ENCODE measurements at regions not wholly inside any gene's neighbourhood (a gene's known extent, or its start where the extent isn't known, plus 50 kb on each side); places are given as distances from the start of the nearest gene placed in this dataset.

DNA sequence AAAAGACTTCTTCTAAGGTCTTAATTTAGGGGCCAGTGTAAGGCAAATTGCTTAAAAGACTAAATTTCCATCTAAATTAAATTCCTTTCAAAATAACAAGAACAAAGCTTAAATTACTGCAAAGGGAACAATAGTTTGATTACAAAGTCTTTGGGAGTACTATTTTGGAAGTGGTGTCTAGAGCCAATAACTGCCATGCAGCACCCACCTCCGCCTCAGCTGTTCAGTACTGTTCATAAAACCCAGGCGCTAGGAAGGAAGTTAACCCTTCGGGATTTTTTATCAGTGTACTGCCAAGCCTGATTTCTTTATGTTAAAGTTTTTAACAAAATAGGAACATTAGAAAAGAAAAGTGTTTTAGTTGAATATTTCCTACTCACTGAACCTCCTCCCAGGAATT lies 210.1 kb downstream of the LIG4 start:
- Mint-ChIP-seq H3K4me3 (no peak overlapping the region), H3K27me3 (ENCODE audit: low read depth) (no peaks in the 10 kb centered on the region), H3K27ac (no peak overlapping the region), H3K4me1 (ENCODE audit: low read depth) (no peaks in the 10 kb centered on the region), H3K36me3 (ENCODE audit: low read depth) (no peaks in the 10 kb centered on the region), H3K9me3 (no peaks in the 10 kb centered on the region)

GRCh38 chr13:108003626-108004025 lies 211.7 kb downstream of the LIG4 start:
- Mint-ChIP-seq H3K9me3 (no peaks in the 10 kb centered on the region), H3K4me1 (ENCODE audit: low read depth) (no peaks in the 10 kb centered on the region), H3K27ac (no peak overlapping the region)

GRCh38 chr13:108000998-108001397 lies 214.3 kb downstream of the LIG4 start:
- H3K4me1 Mint-ChIP-seq (ENCODE audit: low read depth): no peaks in the 10 kb centered on the region
- no peak overlapping the region for H3K4me3 Mint-ChIP-seq

More at GRCh38 chr13:108003626-108004025, 211.7 kb downstream of the LIG4 start:
- no peak overlapping the region for H3K4me3 Mint-ChIP-seq
- H3K27me3 Mint-ChIP-seq (ENCODE audit: low read depth): no peaks in the 10 kb centered on the region
- no peaks in the 10 kb centered on the region for H3K36me3 Mint-ChIP-seq (ENCODE audit: low read depth)

GRCh38 chr13:107999751-108000150 lies 215.6 kb downstream of the LIG4 start:
- Mint-ChIP-seq H3K4me1 (ENCODE audit: low read depth) (no peaks in the 10 kb centered on the region), H3K36me3 (ENCODE audit: low read depth) (no peaks in the 10 kb centered on the region), H3K27me3 (ENCODE audit: low read depth) (no peaks in the 10 kb centered on the region), H3K27ac (no peak overlapping the region), H3K4me3 (no peak overlapping the region), H3K9me3 (no peaks in the 10 kb centered on the region)

More at GRCh38 chr13:108000998-108001397, 214.3 kb downstream of the LIG4 start:
- Mint-ChIP-seq H3K27ac (no peak overlapping the region), H3K36me3 (ENCODE audit: low read depth) (no peaks in the 10 kb centered on the region), H3K9me3 (no peaks in the 10 kb centered on the region), H3K27me3 (ENCODE audit: low read depth) (no peaks in the 10 kb centered on the region)

- H3K9me3 Mint-ChIP-seq: no peaks in the 10 kb centered on the region
- H3K4me1 Mint-ChIP-seq (ENCODE audit: low read depth): no peaks in the 10 kb centered on the region
- no peaks in the 10 kb centered on the region for H3K36me3 Mint-ChIP-seq (ENCODE audit: low read depth)
- no peak overlapping the region for H3K27ac Mint-ChIP-seq
- H3K27me3 Mint-ChIP-seq (ENCODE audit: low read depth): no peaks in the 10 kb centered on the region
- no peak overlapping the region for H3K4me3 Mint-ChIP-seq
Measured at GRCh38 chr13:107994137-107994536, 221.2 kb downstream of the LIG4 start.

- no peak overlapping the region for H3K27ac Mint-ChIP-seq
- no peaks in the 10 kb centered on the region for H3K36me3 Mint-ChIP-seq (ENCODE audit: low read depth)
- H3K27me3 Mint-ChIP-seq (ENCODE audit: low read depth): no peaks in the 10 kb centered on the region
- H3K4me3 Mint-ChIP-seq: no peak overlapping the region
- no peaks in the 10 kb centered on the region for H3K9me3 Mint-ChIP-seq
- H3K4me1 Mint-ChIP-seq (ENCODE audit: low read depth): no peaks in the 10 kb centered on the region
Measured at GRCh38 chr13:107993239-107993949, 221.9 kb downstream of the LIG4 start.

DNA sequence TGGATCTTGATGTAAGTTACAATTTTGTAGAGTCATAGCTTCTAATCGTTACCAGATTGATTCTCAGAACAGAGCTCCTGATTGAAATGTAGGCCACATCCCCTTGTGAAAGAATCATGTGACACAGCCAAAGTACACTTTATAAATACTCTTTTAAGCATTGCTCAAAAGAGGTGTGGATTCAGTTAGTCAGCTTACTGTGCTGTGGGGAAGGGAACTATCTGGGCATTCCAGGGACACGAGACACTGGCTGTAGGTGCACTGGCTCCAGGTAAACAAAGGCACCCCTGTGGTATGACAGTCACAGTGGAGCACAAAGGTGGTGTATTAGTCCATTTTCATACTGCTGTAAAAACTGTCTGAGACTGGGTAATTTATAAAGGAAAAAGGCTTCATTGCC lies 222.8 kb downstream of the LIG4 start:
- Mint-ChIP-seq H3K36me3 (ENCODE audit: low read depth) (no peaks in the 10 kb centered on the region), H3K27me3 (ENCODE audit: low read depth) (no peaks in the 10 kb centered on the region), H3K4me1 (ENCODE audit: low read depth) (no peaks in the 10 kb centered on the region), H3K9me3 (no peaks in the 10 kb centered on the region), H3K4me3 (no peak overlapping the region), H3K27ac (no peak overlapping the region)

- no peak overlapping the region for H3K4me3 Mint-ChIP-seq
- H3K36me3 Mint-ChIP-seq (ENCODE audit: low read depth): no peaks in the 10 kb centered on the region
- H3K27me3 Mint-ChIP-seq (ENCODE audit: low read depth): no peaks in the 10 kb centered on the region
- H3K9me3 Mint-ChIP-seq: no peaks in the 10 kb centered on the region
- no peaks in the 10 kb centered on the region for H3K4me1 Mint-ChIP-seq (ENCODE audit: low read depth)
- H3K27ac Mint-ChIP-seq: no peak overlapping the region
Measured at GRCh38 chr13:107977071-107977574, 238.2 kb downstream of the LIG4 start.

DNA sequence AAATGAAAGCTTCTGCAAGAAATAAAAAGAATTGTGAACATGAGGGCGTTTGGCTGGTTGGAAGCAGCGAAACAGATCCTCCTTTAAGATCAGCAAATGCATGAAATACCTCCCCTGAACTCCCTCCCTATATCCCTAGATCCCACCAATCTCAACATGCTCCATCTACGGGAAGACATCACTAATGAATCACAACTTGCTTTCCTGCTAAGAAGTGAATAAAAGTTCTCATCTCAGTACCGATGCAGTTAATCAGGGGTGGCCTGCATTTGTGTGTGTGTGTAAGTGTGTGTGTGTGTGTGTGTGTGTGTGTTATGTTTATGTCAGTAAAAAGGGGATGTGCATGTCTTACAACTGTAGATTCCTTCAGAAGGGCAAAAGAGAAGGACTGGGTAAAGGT lies 238.7 kb downstream of the LIG4 start:
- Mint-ChIP-seq H3K4me1 (ENCODE audit: low read depth) (no peaks in the 10 kb centered on the region), H3K4me3 (no peak overlapping the region), H3K9me3 (no peaks in the 10 kb centered on the region), H3K36me3 (ENCODE audit: low read depth) (no peaks in the 10 kb centered on the region), H3K27ac (no peak overlapping the region), H3K27me3 (ENCODE audit: low read depth) (no peaks in the 10 kb centered on the region)

DNA sequence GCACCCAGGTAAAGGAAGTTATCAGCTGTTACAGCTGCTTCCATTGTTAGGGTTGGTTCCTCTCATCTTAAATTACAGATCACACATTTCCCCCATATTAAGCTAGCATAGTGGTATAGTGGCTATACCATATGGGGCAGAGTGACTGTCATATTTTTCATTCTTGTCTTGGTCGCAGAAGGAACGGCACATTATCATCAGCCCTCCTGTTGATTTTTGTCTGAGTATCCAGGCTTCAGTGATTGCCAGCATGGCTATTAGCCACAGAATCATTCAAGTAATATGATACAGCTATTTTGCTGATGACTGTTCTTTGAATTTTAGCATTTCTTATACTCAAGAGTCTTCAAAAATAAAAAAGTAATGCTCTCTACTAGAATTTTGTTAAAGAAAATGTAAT lies 240.9 kb downstream of the LIG4 start:
- Mint-ChIP-seq H3K4me1 (ENCODE audit: low read depth) (no peaks in the 10 kb centered on the region), H3K27me3 (ENCODE audit: low read depth) (no peaks in the 10 kb centered on the region), H3K27ac (no peak overlapping the region), H3K36me3 (ENCODE audit: low read depth) (no peaks in the 10 kb centered on the region), H3K4me3 (no peak overlapping the region), H3K9me3 (no peaks in the 10 kb centered on the region)

DNA sequence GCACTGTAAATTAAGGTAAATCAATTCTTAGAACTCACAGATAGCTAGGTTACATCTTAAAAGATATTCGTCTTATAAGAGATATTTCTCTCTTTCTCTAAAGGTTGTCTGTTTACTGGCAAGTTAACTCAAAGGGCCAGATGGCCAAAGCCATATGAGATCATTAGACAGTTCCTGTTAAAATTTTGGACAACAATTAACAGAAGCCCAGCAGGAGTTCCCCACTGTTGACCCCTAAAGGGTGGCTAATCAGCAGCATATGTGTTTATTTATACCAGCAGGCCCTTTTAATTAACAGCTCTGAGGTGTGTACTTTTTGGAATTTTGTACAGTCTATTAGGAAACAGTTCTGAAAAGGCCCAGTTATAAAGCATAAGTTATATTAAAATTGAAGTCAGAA lies 245.8 kb downstream of the LIG4 start:
- H3K4me1 Mint-ChIP-seq (ENCODE audit: low read depth): no peaks in the 10 kb centered on the region
- peaks cover 5% of the 10 kb centered on the region for H3K9me3 Mint-ChIP-seq
- no peaks in the 10 kb centered on the region for H3K27me3 Mint-ChIP-seq (ENCODE audit: low read depth)
- no peak overlapping the region for H3K4me3 Mint-ChIP-seq
- no peak overlapping the region for H3K27ac Mint-ChIP-seq
- no peaks in the 10 kb centered on the region for H3K36me3 Mint-ChIP-seq (ENCODE audit: low read depth)

DNA sequence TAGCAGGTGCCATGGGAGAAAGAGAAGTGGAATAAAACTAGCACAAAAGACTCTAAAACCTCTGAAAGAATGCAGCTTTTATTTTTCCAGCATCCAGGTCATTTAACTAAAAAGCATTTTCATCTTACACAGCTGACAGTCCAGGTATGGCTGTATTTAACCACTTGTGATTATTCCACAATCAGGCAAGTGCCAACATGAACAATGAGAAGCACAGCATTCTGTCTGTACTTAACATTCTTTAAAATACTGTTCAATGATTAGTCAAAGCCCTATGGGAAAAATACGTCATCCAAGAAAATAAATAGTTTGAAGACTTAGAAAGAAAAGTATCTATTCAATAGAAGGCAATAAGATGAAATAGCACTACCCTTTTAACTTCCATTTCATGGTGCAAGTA lies 246.9 kb downstream of the LIG4 start:
- Mint-ChIP-seq H3K27ac (no peak overlapping the region), H3K4me3 (no peak overlapping the region), H3K4me1 (ENCODE audit: low read depth) (no peaks in the 10 kb centered on the region), H3K27me3 (ENCODE audit: low read depth) (no peaks in the 10 kb centered on the region), H3K36me3 (ENCODE audit: low read depth) (no peaks in the 10 kb centered on the region), H3K9me3 (peaks cover 5% of the 10 kb centered on the region)

GRCh38 chr13:107964395-107964794 lies 250.9 kb downstream of the LIG4 start:
- H3K4me3 Mint-ChIP-seq: no peak overlapping the region
- H3K36me3 Mint-ChIP-seq (ENCODE audit: low read depth): no peaks in the 10 kb centered on the region
- H3K9me3 Mint-ChIP-seq: peaks cover 5% of the 10 kb centered on the region
- H3K27me3 Mint-ChIP-seq (ENCODE audit: low read depth): no peaks in the 10 kb centered on the region
- no peak overlapping the region for H3K27ac Mint-ChIP-seq
- H3K4me1 Mint-ChIP-seq (ENCODE audit: low read depth): no peaks in the 10 kb centered on the region

DNA sequence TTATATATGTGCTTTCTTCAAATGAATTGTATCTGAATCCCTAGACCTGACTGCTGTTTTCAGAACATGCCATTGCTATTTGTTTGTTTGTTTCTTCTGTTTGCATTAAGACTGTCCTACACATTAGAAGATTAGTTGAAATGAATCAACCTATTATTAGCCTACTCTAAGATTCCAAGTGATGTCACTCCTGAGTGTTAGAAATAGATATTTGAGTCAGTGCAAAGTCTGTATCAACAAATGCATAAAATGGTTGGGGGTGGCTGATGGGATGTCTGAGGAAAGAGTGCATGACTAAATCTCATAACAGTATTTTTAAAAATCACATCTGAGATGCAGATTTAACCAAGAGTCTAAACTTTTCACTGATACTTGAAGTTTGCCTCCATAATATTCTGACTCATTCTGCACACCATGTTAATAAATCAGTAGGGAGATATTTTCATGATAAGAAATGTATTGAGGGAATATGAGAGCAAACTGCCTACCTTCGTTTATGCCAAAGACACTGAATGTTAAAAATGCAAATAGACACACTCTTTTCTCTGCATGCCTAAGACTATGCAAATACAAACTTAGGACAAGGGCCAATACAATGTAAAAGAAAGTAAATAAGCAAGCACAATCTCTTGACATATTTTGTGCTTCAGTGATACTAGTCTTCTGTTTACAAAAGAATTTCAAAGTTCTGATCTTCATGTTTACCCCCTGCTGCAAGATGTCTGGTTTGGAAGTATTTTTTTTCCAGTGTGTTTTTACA lies 253.3 kb downstream of the LIG4 start:
- Mint-ChIP-seq H3K27ac (no peak overlapping the region), H3K4me1 (ENCODE audit: low read depth) (no peaks in the 10 kb centered on the region), H3K4me3 (no peak overlapping the region), H3K27me3 (ENCODE audit: low read depth) (no peaks in the 10 kb centered on the region), H3K36me3 (ENCODE audit: low read depth) (no peaks in the 10 kb centered on the region), H3K9me3 (peaks cover 5% of the 10 kb centered on the region)

DNA sequence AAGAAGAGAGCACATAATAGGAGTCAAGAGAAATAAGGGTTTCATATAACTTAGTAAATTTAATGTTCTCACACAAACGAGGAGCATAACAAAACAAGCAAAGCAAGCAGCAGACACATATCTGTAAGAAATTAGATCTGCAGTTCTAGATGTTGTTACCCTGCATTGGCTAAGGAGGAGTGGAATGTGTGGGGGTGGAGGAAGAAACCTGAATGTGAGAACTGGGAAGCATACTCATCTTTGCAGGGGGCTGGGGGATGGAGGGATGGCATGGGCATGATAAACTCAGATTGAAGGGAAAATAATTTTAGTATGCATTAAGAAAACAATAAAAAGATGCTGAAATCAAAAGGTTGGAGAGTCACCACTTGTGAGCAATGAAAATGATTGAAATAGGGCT lies 255.0 kb downstream of the LIG4 start:
- Mint-ChIP-seq H3K27ac (no peak overlapping the region), H3K36me3 (ENCODE audit: low read depth) (no peaks in the 10 kb centered on the region)

More for the DNA sequence above, 255.0 kb downstream of the LIG4 start:
- Mint-ChIP-seq H3K9me3 (no peaks in the 10 kb centered on the region), H3K4me1 (ENCODE audit: low read depth) (no peaks in the 10 kb centered on the region), H3K4me3 (no peak overlapping the region), H3K27me3 (ENCODE audit: low read depth) (no peaks in the 10 kb centered on the region)

Data from T-helper 1 cell treated with Interleukin-12 subunit alpha and Interleukin-12 subunit beta and Interleukin-4 antibody, amounts not matched to agents 30 μg/mL and 1 μg/mL, for 36 hours (primary cell).